ENCODE measurements at regions not wholly inside any gene's neighbourhood (a gene's known extent, or its start where the extent isn't known, plus 50 kb on each side); places are given as distances from the start of the nearest gene placed in this dataset.

DNA sequence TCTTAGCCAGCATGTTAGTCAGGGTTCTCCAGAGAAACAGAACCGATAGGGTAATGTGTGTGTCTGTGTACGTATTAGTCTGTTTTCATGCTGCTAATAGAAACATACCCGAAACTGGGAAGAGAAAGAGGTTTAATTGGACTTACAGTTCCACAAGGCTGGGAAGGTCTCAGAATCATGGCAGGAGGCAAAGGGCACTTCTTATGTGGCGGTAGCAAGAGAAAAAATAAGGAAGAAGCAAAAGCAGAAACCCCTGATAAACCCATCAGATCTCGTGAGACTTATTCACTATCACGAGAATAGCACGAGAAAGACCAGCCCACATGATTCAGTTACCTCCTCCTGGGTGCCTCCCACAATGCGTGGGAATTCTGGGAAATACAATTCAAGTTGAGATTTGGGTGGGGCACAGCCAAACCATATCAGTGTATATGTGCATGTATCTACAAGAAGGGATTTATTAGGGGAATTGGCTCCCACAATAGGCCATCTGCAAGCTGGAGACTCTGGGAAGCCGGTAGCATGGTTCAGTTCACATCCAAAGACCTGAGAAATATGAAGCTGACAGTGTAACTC lies 173.7 kb upstream of the NECTIN1 start:
- Histone ChIP-seq H2AFZ (no peak overlapping the region), H3K4me1 (ENCODE audit: insufficient read depth) (peaks cover 9% of the 10 kb centered on the region), H3K9me2 (ENCODE audit: insufficient read depth) (no peaks in the 10 kb centered on the region; the same call in 1 of the 2 replicates), H3K36me3 (ENCODE audit: insufficient read depth) (no peaks in the 10 kb centered on the region), H3K79me2 (replicated peaks; ENCODE audit: insufficient read depth) (no peaks in the 10 kb centered on the region), H3K4me3 (no peak overlapping the region), H4K20me1 (replicated peaks; ENCODE audit: insufficient read depth) (no peaks in the 10 kb centered on the region), H3K27ac (ENCODE audit: low read depth) (no peak overlapping the region), H3K4me2 (no peak overlapping the region), H3K27me3 (ENCODE audit: insufficient read depth) (no peaks in the 10 kb centered on the region), H3F3A (replicated peaks; ENCODE audit: low read depth) (no peaks in the 10 kb centered on the region)
- peaks cover 27% of the 10 kb centered on the region for H3K4me1 Mint-ChIP-seq
- no peaks in the 10 kb centered on the region for H3K36me3 Mint-ChIP-seq (ENCODE audit: low read depth)
- no peak overlapping the region for H3K27ac Mint-ChIP-seq
- TF ChIP-seq, protein P1, sequence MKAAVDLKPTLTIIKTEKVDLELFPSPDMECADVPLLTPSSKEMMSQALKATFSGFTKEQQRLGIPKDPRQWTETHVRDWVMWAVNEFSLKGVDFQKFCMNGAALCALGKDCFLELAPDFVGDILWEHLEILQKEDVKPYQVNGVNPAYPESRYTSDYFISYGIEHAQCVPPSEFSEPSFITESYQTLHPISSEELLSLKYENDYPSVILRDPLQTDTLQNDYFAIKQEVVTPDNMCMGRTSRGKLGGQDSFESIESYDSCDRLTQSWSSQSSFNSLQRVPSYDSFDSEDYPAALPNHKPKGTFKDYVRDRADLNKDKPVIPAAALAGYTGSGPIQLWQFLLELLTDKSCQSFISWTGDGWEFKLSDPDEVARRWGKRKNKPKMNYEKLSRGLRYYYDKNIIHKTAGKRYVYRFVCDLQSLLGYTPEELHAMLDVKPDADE (IDR thresholded peaks at IDR 0.05): no peak
- TF ChIP-seq EZH2phosphoT487 (IDR thresholded peaks at IDR 0.05; ENCODE audit: unreplicated experiment) (no peak), POLR2AphosphoS5 (IDR thresholded peaks at IDR 0.05; ENCODE audit: low read depth) (no peak), JUNB (IDR thresholded peaks at IDR 0.05; ENCODE audit: unreplicated experiment) (no peak), ZNF114 (CRISPR knock-in tag; IDR thresholded peaks at IDR 0.05) (no peak), NANOG (IDR thresholded peaks at IDR 0.05; ENCODE audit: borderline replicate concordance) (no peak), ZNF331 (CRISPR knock-in tag; IDR thresholded peaks at IDR 0.05; ENCODE audit: low read depth) (no peak), STAT1 (IDR thresholded peaks at IDR 0.05; ENCODE audit: unreplicated experiment) (no peak), CREB1 (CRISPR knock-in tag; IDR thresholded peaks at IDR 0.05; ENCODE audit: low read depth) (no peak)
- TF ChIP-seq, protein P2, sequence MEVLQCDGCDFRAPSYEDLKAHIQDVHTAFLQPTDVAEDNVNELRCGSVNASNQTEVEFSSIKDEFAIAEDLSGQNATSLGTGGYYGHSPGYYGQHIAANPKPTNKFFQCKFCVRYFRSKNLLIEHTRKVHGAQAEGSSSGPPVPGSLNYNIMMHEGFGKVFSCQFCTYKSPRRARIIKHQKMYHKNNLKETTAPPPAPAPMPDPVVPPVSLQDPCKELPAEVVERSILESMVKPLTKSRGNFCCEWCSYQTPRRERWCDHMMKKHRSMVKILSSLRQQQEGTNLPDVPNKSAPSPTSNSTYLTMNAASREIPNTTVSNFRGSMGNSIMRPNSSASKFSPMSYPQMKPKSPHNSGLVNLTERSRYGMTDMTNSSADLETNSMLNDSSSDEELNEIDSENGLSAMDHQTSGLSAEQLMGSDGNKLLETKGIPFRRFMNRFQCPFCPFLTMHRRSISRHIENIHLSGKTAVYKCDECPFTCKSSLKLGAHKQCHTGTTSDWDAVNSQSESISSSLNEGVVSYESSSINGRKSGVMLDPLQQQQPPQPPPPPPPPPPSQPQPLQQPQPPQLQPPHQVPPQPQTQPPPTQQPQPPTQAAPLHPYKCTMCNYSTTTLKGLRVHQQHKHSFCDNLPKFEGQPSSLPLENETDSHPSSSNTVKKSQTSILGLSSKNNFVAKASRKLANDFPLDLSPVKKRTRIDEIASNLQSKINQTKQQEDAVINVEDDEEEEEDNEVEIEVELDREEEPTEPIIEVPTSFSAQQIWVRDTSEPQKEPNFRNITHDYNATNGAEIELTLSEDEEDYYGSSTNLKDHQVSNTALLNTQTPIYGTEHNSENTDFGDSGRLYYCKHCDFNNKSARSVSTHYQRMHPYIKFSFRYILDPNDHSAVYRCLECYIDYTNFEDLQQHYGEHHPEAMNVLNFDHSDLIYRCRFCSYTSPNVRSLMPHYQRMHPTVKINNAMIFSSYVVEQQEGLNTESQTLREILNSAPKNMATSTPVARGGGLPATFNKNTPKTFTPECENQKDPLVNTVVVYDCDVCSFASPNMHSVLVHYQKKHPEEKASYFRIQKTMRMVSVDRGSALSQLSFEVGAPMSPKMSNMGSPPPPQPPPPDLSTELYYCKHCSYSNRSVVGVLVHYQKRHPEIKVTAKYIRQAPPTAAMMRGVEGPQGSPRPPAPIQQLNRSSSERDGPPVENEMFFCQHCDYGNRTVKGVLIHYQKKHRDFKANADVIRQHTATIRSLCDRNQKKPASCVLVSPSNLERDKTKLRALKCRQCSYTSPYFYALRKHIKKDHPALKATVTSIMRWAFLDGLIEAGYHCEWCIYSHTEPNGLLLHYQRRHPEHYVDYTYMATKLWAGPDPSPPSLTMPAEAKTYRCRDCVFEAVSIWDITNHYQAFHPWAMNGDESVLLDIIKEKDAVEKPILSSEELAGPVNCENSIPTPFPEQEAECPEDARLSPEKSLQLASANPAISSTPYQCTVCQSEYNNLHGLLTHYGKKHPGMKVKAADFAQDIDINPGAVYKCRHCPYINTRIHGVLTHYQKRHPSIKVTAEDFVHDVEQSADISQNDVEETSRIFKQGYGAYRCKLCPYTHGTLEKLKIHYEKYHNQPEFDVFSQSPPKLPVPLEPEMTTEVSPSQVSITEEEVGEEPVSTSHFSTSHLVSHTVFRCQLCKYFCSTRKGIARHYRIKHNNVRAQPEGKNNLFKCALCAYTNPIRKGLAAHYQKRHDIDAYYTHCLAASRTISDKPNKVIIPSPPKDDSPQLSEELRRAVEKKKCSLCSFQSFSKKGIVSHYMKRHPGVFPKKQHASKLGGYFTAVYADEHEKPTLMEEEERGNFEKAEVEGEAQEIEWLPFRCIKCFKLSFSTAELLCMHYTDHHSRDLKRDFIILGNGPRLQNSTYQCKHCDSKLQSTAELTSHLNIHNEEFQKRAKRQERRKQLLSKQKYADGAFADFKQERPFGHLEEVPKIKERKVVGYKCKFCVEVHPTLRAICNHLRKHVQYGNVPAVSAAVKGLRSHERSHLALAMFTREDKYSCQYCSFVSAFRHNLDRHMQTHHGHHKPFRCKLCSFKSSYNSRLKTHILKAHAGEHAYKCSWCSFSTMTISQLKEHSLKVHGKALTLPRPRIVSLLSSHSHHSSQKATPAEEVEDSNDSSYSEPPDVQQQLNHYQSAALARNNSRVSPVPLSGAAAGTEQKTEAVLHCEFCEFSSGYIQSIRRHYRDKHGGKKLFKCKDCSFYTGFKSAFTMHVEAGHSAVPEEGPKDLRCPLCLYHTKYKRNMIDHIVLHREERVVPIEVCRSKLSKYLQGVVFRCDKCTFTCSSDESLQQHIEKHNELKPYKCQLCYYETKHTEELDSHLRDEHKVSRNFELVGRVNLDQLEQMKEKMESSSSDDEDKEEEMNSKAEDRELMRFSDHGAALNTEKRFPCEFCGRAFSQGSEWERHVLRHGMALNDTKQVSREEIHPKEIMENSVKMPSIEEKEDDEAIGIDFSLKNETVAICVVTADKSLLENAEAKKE (CRISPR knock-in tag; IDR thresholded peaks at IDR 0.05): no peak
- TF ChIP-seq, protein P3, sequence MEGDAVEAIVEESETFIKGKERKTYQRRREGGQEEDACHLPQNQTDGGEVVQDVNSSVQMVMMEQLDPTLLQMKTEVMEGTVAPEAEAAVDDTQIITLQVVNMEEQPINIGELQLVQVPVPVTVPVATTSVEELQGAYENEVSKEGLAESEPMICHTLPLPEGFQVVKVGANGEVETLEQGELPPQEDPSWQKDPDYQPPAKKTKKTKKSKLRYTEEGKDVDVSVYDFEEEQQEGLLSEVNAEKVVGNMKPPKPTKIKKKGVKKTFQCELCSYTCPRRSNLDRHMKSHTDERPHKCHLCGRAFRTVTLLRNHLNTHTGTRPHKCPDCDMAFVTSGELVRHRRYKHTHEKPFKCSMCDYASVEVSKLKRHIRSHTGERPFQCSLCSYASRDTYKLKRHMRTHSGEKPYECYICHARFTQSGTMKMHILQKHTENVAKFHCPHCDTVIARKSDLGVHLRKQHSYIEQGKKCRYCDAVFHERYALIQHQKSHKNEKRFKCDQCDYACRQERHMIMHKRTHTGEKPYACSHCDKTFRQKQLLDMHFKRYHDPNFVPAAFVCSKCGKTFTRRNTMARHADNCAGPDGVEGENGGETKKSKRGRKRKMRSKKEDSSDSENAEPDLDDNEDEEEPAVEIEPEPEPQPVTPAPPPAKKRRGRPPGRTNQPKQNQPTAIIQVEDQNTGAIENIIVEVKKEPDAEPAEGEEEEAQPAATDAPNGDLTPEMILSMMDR (conservative IDR thresholded peaks at IDR 0.05; ENCODE audit: low read depth in 2 of 2): no peak
- H3K27me3 Mint-ChIP-seq (ENCODE audit: insufficient read depth, low read depth, poor library complexity): peaks cover 13% of the 10 kb centered on the region
- ATAC-seq (no peak), DNase-seq (ENCODE audit: low spot score) (no peak)
- no peaks in the 10 kb centered on the region for H3K9me3 Mint-ChIP-seq
- H3K4me3 Mint-ChIP-seq: no peak overlapping the region
